Jurkat, Clone E6-1 (cell line): ENCODE measurements at regions not wholly inside any gene's neighbourhood (a gene's known extent, or its start where the extent isn't known, plus 50 kb on each side); places are given as distances from the start of the nearest gene placed in this dataset.

ENCODE experiments used
- DNase-seq: peaks from one replicate; pipeline ENCODE4 v3.0.0-alpha.2; 2011; ENCODE audit warnings: low read depth, low spot score
- H3K4me3 ChIP-seq: 2 replicates; pipeline ENCODE4 v1.5.1; 2011; ENCODE audit warnings: mild to moderate bottlenecking, low read length, control low read depth, moderate library complexity

- DNase-seq, result no peak
These were observed 356.9 kb downstream of the NFIB start for GRCh38 chr9:13957089-13957488.

GRCh38 chr9:13956107-13956506, 357.8 kb downstream of the NFIB start:
- no peak overlapping the region for H3K4me3 ChIP-seq
- DNase-seq, result no peak

More at GRCh38 chr9:13957089-13957488, 356.9 kb downstream of the NFIB start:
- no peak overlapping the region for H3K4me3 ChIP-seq

DNA sequence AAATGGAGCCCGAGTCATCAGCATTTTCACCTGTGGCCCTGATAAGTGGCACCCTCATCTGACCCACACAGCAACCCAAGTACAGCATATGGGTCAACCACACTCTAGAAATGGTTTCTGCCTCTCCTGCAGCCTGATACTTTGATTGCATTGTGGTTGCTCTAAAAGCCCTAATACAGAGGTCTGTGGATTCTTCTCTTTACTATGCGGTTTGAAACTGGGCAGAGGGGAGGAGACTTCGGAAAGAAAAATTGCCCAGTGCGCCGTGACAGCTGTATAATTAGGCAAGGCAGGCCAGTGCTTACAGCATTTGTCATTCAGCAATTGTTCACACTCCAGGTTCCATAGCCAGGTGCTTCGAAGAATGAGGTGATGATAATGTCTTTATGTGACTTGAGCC, 361.0 kb downstream of the NFIB start:
- no peak overlapping the region for H3K4me3 ChIP-seq
- DNase-seq, result no peak

GRCh38 chr9:13948037-13948436, 365.9 kb downstream of the NFIB start:
- no peak overlapping the region for H3K4me3 ChIP-seq
- no peak for DNase-seq

DNA sequence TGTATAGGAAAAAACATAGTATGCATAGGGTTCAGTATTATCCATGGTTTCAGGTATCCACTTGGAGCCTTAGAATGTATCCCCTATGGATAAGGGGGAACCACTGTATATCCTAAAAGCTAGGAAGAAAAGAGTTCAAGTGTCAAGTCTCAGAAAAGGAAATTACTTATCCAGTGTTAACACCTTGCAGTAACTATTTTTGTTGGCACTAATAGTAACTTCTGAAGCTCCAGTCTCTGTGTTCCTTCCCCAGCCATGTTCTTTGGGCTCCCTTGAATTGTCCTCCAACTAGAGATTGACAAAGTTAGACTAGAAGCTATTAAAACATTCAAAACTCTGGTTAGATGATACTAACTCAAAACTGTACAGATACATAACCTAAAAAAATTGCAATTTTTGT, 370.8 kb downstream of the NFIB start:
- DNase-seq, result no peak
- H3K4me3 ChIP-seq, result no peak overlapping the region

- DNase-seq, result no peak
- H3K4me3 ChIP-seq, result no peak overlapping the region
These were observed 371.2 kb downstream of the NFIB start for GRCh38 chr9:13942695-13943094.

GRCh38 chr9:13942201-13942600, 371.7 kb downstream of the NFIB start:
- H3K4me3 ChIP-seq, result no peak overlapping the region
- DNase-seq, result no peak

DNA sequence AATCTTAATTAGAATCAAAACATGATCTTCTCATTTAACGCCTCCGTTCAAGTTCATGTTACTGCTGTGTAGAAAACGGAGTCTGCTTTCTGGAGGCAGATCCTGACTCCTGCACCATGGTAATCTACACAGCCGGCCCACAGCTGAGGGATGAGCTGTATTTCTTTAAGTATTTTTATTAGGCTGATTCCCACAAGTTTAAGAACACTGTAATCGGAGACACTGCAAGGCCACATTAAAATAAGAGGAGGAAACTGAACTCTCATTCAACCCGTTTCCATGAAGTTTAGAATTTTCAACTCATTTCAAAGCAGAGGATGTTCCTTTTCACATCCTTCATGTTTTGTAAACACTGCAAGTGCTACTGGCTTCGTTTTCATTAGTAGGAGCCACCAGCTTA, 372.2 kb downstream of the NFIB start:
- DNase-seq, result no peak
- H3K4me3 ChIP-seq, result no peak overlapping the region

- no peak for DNase-seq
These were observed 374.0 kb downstream of the NFIB start for GRCh38 chr9:13939701-13940490.

GRCh38 chr9:13939134-13939533, 374.8 kb downstream of the NFIB start:
- DNase-seq, result no peak
- no peak overlapping the region for H3K4me3 ChIP-seq

More at GRCh38 chr9:13939701-13940490, 374.0 kb downstream of the NFIB start:
- no peak overlapping the region for H3K4me3 ChIP-seq

GRCh38 chr9:13934416-13934815, 379.5 kb downstream of the NFIB start:
- no peak overlapping the region for H3K4me3 ChIP-seq
- DNase-seq, result no peak

GRCh38 chr9:13933268-13933656, 380.7 kb downstream of the NFIB start:
- no peak overlapping the region for H3K4me3 ChIP-seq
- DNase-seq, result no peak

DNA sequence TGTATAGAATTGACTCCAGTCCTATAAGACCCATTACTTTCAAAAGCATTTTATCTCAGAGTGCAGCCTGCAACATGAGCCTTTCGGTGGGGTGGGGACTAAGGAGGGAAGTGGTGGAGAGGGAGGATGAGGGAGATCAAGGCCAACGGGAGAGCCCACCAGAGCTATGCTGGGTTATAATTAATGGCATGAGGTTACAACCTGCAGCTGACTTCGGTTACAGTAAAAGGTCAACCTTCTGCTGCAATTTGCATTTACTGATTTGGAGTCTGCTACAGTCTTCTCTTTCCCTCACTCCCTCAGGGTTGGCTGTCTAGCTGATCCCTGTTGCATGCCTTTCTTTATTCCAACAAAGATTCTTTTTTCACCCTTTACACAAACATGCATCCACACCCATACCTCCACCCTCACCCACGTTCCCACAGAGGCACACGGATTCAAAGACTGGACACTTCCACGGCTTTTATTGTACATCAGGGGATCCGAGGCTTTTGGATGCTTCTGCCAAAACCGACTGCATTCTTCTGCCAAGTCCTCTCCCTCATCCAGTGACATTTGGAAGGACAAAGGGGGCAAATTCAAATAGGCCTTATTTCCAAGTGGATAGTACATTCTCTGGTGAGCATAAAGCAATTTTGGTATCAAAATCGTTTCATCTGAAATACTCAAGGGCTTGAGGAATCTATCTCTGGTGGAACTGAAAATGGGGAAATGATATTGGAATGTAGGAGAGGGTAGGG, 381.2 kb downstream of the NFIB start:
- H3K4me3 ChIP-seq, result no peak overlapping the region
- DNase-seq, result no peak

DNA sequence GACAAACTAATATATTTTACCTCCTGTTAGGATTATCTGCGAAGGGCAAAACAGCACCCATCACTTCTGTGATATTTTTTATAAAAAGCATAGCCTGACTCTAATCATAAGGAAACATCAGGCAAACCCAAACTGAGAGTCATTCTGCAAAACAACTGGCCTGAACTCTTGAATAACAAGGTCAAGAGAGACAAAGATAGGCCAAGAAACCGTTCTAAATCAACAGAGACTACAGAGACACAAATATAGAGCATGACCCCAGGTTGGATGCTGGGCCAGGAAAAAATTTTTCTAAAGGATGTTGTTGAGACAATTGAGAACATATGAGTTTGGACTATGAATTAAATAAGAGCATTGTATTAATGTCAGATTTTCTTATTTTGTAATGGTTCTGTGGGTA, 384.9 kb downstream of the NFIB start:
- H3K4me3 ChIP-seq, result no peak overlapping the region
- no peak for DNase-seq

DNA sequence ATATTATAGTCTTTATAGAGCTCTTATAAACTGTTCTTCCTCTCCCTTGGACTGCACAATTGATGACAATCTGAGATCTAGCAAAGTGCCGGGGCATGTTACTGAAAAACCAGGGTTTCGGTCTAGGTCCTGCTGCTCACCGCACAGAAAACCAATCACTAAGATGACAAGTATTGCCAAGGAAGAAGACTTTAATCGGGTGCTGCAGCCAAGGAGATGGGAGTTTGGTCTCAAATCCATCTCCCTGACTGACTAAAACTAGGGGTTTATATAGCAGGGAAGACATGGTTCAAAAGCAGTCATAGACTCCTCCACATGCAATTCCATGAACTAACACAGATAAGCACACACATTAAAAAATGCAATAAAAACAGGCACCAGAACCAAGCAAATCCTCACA, 390.6 kb downstream of the NFIB start:
- no peak for DNase-seq
- H3K4me3 ChIP-seq, result no peak overlapping the region

DNA sequence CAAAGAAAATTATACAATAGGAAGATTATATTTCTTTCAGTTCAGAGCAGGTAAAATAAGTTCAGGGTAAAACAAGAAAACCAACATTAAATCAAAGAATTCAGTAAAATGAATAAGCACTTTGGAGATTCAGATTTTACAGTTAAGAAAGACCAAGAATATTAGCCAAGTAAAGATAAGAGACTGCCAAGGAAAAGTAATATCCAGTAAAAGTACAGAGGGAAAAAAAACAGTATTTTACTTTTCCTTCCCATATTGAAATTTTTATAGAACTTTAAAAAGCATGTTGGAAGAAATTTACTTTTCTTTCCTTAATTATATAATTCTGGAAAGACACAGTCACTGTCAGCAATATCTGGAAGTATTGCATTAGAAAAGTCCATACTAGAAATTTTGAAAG, 393.4 kb downstream of the NFIB start:
- no peak for DNase-seq
- no peak overlapping the region for H3K4me3 ChIP-seq

DNA sequence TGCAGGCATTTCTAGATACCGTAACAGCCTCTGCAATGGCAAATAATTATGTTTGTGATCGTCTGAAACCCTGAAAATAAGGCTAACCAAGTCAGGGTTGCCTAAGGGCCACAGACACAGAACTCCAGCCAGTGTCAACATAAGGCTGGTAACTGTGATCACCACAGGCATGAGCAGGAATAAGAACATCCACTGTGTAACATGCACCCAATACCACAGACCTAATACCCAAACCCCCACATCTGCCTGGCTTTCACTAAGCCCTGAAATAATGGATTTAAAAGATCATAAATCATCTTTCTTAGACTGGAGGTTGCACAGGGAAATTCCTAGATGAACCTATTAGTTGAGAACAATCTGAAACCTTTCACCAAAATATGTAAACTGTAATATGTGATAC, 394.5 kb downstream of the NFIB start:
- DNase-seq, result no peak
- no peak overlapping the region for H3K4me3 ChIP-seq

DNA sequence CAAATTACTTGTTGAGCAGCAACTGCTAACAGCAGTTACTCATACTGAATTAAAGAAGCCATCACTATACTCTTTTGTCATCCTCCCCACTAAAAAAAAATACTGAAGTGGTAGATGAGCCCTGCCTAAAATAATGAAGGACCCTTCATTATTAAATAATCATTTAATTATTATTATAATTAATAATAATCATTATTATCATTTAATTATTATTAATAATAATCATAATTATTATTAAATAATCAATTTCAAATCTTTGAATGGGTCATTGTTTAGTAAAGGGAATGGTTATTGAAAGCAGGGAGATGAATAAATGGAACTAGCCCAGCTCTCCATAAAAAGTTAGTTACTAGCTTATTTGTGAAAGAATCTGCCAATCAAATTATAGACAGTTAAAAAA, 396.4 kb downstream of the NFIB start:
- no peak overlapping the region for H3K4me3 ChIP-seq

GRCh38 chr9:13915591-13916301, 398.2 kb downstream of the NFIB start:
- DNase-seq, result no peak
- H3K4me3 ChIP-seq, result no peak overlapping the region

More for the DNA sequence above, 396.4 kb downstream of the NFIB start:
- no peak for DNase-seq

DNA sequence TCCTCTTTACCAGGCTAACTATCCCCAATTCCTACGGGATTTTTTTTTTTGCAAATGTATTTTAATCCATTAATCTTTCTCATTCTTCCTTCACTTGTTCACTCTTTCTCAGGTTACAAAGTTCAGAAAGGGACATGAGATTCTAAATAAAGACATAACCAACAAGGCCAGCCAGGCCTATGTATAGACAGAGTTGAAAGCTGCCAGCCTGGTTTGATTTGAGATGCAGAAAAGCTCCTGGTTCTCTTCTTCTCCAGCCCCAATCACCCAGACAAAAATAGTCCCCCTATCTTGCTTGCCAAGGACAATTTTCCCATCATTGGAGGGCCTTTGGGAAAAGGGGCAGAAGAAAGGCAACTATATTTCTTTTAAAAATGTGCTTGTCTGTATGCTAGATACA, 398.8 kb downstream of the NFIB start:
- H3K4me3 ChIP-seq, result no peak overlapping the region
- no peak for DNase-seq
